K562 (cell line): ENCODE measurements at regions not wholly inside any gene's neighbourhood (a gene's known extent, or its start where the extent isn't known, plus 50 kb on each side); places are given as distances from the start of the nearest gene placed in this dataset.

ENCODE experiments used
- ATAC-seq: fragments of 200-7000 bp; cut with Tn5 transposase; 3 replicates; pipeline ENCODE4 v1.9.1; 2020; ENCODE audit warnings: moderate library complexity
- BruUV-seq: library from RNA; stranded (reverse); fragments of 400-500 nt; replicated peaks from 2 replicates; lab custom pipeline; 2021; lab: Mats Ljungman, UMichigan
- CTCF ChIA-PET: fragments of 300-600 bp; formaldehyde crosslinking; extraction: SDS; loops from one replicate; lab custom pipeline; 2021; ENCODE audit warnings: low intra/inter-chr PET ratio; lab: Yijun Ruan, JAX
- POLR2A ChIA-PET: fragments of 300-600, 350-650 bp; sonication (Branson Sonifier 250); formaldehyde crosslinking; extraction: SDS; loops from one replicate; lab custom pipeline; 2021; ENCODE audit warnings: antibody characterized with exemption, inconsistent platforms; lab: Yijun Ruan, JAX
- DNase-seq, 4 experiments: peaks; one replicate each; pipeline versions ENCODE4 v3.0.0 to v3.0.0-alpha.2; 2011 to 2018; ENCODE audit warnings: low spot score in 3 of 4, mixed read lengths in 3 of 4; ENCODE audit errors: extremely low read depth in 1 of 4
- FAIRE-seq: peaks from 2 replicates; lab custom pipeline; 2011; peaks lifted over from hg19 to GRCh38; lab: Jason Lieb, UNC
- H2AFZ ChIP-seq: 2 replicates; pipeline ENCODE4 v1.6.0; 2011; ENCODE audit warnings: low read depth, low read length, control low read depth, inconsistent platforms
- H3K27ac ChIP-seq: fragments of 200-600 bp; 3 replicates; pipeline ENCODE4 v1.8.0; 2011; ENCODE audit warnings: low read depth, mild to moderate bottlenecking, control low read depth, inconsistent platforms, low read length, moderate library complexity, mixed read lengths; ENCODE audit errors: extremely low read depth
- H3K27me3 ChIP-seq, 2 experiments: fragments of 300-600 bp in 1 of 2; 2 replicates in 1 of 2; 3 replicates in 1 of 2; pipeline versions ENCODE4 v1.6.0 to v1.8.0; 2011; ENCODE audit warnings: inconsistent platforms in 2 of 2, low read length in 2 of 2, mild to moderate bottlenecking in 1 of 2, mixed read lengths in 1 of 2, moderate library complexity in 1 of 2; ENCODE audit not compliant: control insufficient read depth in 2 of 2, insufficient read depth in 2 of 2
- H3K36me3 ChIP-seq: fragments of 300-600 bp; 3 replicates; pipeline ENCODE4 v1.8.0; 2011; ENCODE audit warnings: mild to moderate bottlenecking, low read length, inconsistent platforms; ENCODE audit not compliant: control insufficient read depth, insufficient read depth
- H3K4me1 ChIP-seq, 2 experiments: fragments of 200-600 bp in 1 of 2; replicated peaks in 1 of 2; 2 replicates in 1 of 2; 3 replicates in 1 of 2; pipeline versions ENCODE4 v1.5.1 to v1.8.0; 2011; ENCODE audit warnings: inconsistent platforms in 2 of 2, low read length in 2 of 2, mild to moderate bottlenecking in 1 of 2, mixed read lengths in 1 of 2, moderate library complexity in 1 of 2; ENCODE audit not compliant: control insufficient read depth in 2 of 2, insufficient read depth in 2 of 2
- H3K4me2 ChIP-seq: 2 replicates; pipeline ENCODE4 v1.6.1; 2011; ENCODE audit warnings: low read length, control low read depth, inconsistent platforms, mixed read lengths; ENCODE audit not compliant: insufficient read depth
- H3K4me3 ChIP-seq: fragments of 200-600 bp; sonication (generic), shearing (Covaris generic); 2 replicates; pipeline ENCODE4 v1.5.1; 2016; ENCODE audit warnings: control low read depth, inconsistent platforms
- H3K79me2 ChIP-seq: fragments of 200-600 bp; 3 replicates; pipeline ENCODE4 v1.8.0; 2011; ENCODE audit warnings: low read length, inconsistent platforms; ENCODE audit not compliant: control insufficient read depth, insufficient read depth
- H3K9ac ChIP-seq, 2 experiments: 2 replicates each; pipeline versions ENCODE4 v1.6.0 to v1.6.1; 2011; ENCODE audit warnings: low read depth in 2 of 2, low read length in 2 of 2, control low read depth in 1 of 2, inconsistent platforms in 1 of 2, mild to moderate bottlenecking in 1 of 2, mixed read lengths in 1 of 2; ENCODE audit not compliant: insufficient read depth in 1 of 2
- H3K9me1 ChIP-seq: one replicate; pipeline ENCODE4 v1.6.0; 2011; ENCODE audit warnings: inconsistent platforms, mild to moderate bottlenecking, low read length, moderate library complexity; ENCODE audit not compliant: control insufficient read depth, insufficient read depth
- H3K9me3 ChIP-seq: replicated peaks from 2 replicates; pipeline ENCODE4 v1.5.1; 2011; ENCODE audit warnings: low read depth, low read length, inconsistent platforms; ENCODE audit not compliant: control insufficient read depth, insufficient read depth
- H4K20me1 ChIP-seq: replicated peaks from 2 replicates; pipeline ENCODE4 v1.6.1; 2011; ENCODE audit warnings: low read length, inconsistent platforms, mixed read lengths; ENCODE audit not compliant: control insufficient read depth, insufficient read depth
- BMI1 ChIP-seq: fragments of 150-350 bp; IDR thresholded peaks from 2 replicates; pipeline ENCODE4 v1.6.1; 2014; ENCODE audit warnings: low read length
- ELF4 ChIP-seq: fragments of 450-650 bp; formaldehyde crosslinking; IDR thresholded peaks from 2 replicates; pipeline ENCODE4 v1.4.0; 2022; ENCODE audit warnings: missing genetic modification characterization
- ETV5 ChIP-seq: sonication (generic); formaldehyde crosslinking; IDR thresholded peaks from 2 replicates; pipeline ENCODE4 v1.4.0; 2020; ENCODE audit warnings: low read depth, mild to moderate bottlenecking, missing genetic modification reagents
- GTF2A2 ChIP-seq: IDR thresholded peaks from 2 replicates; pipeline ENCODE4 v1.6.1; 2016; ENCODE audit warnings: mild to moderate bottlenecking, missing genetic modification characterization, missing compliant biosample characterization
- HNRNPK ChIP-seq: fragments of 200-400 bp; formaldehyde crosslinking; IDR thresholded peaks from one replicate; pipeline ENCODE4 v1.6.1; 2018; ENCODE audit warnings: mild to moderate bottlenecking, low read depth, low read length; ENCODE audit not compliant: poor library complexity, severe bottlenecking
- JUN ChIP-seq, 2 experiments: sonication (generic) in 1 of 2; formaldehyde crosslinking in 1 of 2; IDR thresholded peaks; 2 replicates each; pipeline versions ENCODE4 v1.6.1 to v1.8.0; 2012 to 2022; ENCODE audit warnings: borderline replicate concordance in 2 of 2, mild to moderate bottlenecking in 2 of 2, improper control_type of control experiment in 1 of 2, low read depth in 1 of 2, low read length in 1 of 2, missing genetic modification reagents in 1 of 2
- JUNB ChIP-seq: fragments of 450-650 bp; formaldehyde crosslinking; conservative IDR thresholded peaks from 2 replicates; pipeline ENCODE4 v1.4.0; 2020; ENCODE audit warnings: mild to moderate bottlenecking
- L3MBTL2 ChIP-seq: fragments of 450-650 bp; IDR thresholded peaks from 2 replicates; pipeline ENCODE4 v1.6.1; 2016; ENCODE audit warnings: mild to moderate bottlenecking, moderate library complexity
- NEUROD1 ChIP-seq: fragments of 150-350 bp; IDR thresholded peaks from 2 replicates; pipeline ENCODE4 v1.6.1; 2014; ENCODE audit warnings: borderline replicate concordance, low read length, low read depth; ENCODE audit not compliant: partially characterized antibody
- NR2C2 ChIP-seq, 2 experiments: fragments of 200-800 bp in 1 of 2; sonication (Bioruptor generic) in 1 of 2; sonication (generic) in 1 of 2; formaldehyde crosslinking in 1 of 2; IDR thresholded peaks; 2 replicates each; pipeline versions ENCODE4 v1.6.1 to v1.8.0; 2016 to 2022; ENCODE audit warnings: mild to moderate bottlenecking in 1 of 2, missing compliant biosample characterization in 1 of 2, missing genetic modification characterization in 1 of 2, missing genetic modification reagents in 1 of 2
- SAFB ChIP-seq: fragments of 200-400 bp; formaldehyde crosslinking; IDR thresholded peaks from 2 replicates; pipeline ENCODE4 v1.6.1; 2017; ENCODE audit warnings: low read depth, low read length, borderline replicate concordance
- SMARCA4 ChIP-seq: fragments of 450-650 bp; IDR thresholded peaks from 2 replicates; pipeline ENCODE4 v1.6.1; 2016
- ZHX1 ChIP-seq: fragments of 150-350 bp; conservative IDR thresholded peaks from 2 replicates; pipeline ENCODE4 v1.6.1; 2014; ENCODE audit warnings: low read length
- ZNF436 ChIP-seq: fragments of 250-450, 450-650 bp; sonication (Bioruptor Pico); formaldehyde crosslinking; IDR thresholded peaks from 2 replicates; pipeline ENCODE4 v1.7.0; 2020; ENCODE audit warnings: mild to moderate bottlenecking
- WGBS: fragments of 100-300 bp; shearing (Covaris generic); methylation state at CpG from one replicate; pipeline ENCODE4 v1.1.6; 2016; ENCODE audit warnings: low coverage, mixed read lengths; ENCODE audit not compliant: insufficient coverage; ENCODE audit errors: missing lambda C conversion rate; 5-methylcytosine and 5-hydroxymethylcytosine counted together
- in situ Hi-C: fragments of 300-500 bp; cut with MboI; formaldehyde crosslinking; loops from 4 replicates; pipeline ENCODE4 v1.15.0; 2018; ENCODE audit warnings: inconsistent platforms, mixed read lengths
- intact Hi-C: fragments of 100-400 bp; cut with micrococcal nuclease; formaldehyde crosslinking; loops from 2 replicates; pipeline ENCODE4 v1.14.2; 2022

GRCh38 chr3:103470498-103470897, 1035.7 kb downstream of the ZPLD1 start:
- 3% methylated on average over 5 of the region's 5 CpGs for WGBS
- no peaks in the 10 kb centered on the region for H3K27me3 ChIP-seq
- no peak overlapping the region for H3K4me3 ChIP-seq
- no peaks in the 10 kb centered on the region for H3K79me2 ChIP-seq
- no peaks in the 10 kb centered on the region for H3K4me1 ChIP-seq
- FAIRE-seq: no peak
- no peaks in the 10 kb centered on the region for H3K9me3 ChIP-seq
- no peak overlapping the region for H2AFZ ChIP-seq
- BruUV-seq: no TSS peak
- no peak overlapping the region for H3K9ac ChIP-seq
- no peaks in the 10 kb centered on the region for H3K9me1 ChIP-seq
- CTCF ChIA-PET: no interaction called here
- in situ Hi-C loops (no loop called here), intact Hi-C loops (no loop called here)
- H3K36me3 ChIP-seq: no peaks in the 10 kb centered on the region
- H3K4me2 ChIP-seq: no peak overlapping the region
- TF ChIP-seq JUNB (CRISPR knock-in tag) (no peak), BMI1 (no peak), L3MBTL2 (no peak), NEUROD1 (no peak), HNRNPK (no peak), ZNF436 (CRISPR knock-in tag) (no peak), ETV5 (CRISPR knock-in tag) (no peak), SMARCA4 (no peak), ELF4 (CRISPR knock-in tag) (no peak), JUN (IDR thresholded peaks at IDR 0.05; ENCODE audit: borderline replicate concordance, low read depth, low read length) (no peak), JUN (CRISPR knock-in tag; IDR thresholded peaks at IDR 0.05; ENCODE audit: borderline replicate concordance) (no peak), SAFB (no peak), ZHX1 (no peak), GTF2A2 (tag) (no peak), NR2C2 (CRISPR knock-in tag; IDR thresholded peaks at IDR 0.05) (no peak), NR2C2 (tag; IDR thresholded peaks at IDR 0.05) (no peak)
- no peak for ATAC-seq
- no peak for DNase-seq
- no peaks in the 10 kb centered on the region for H4K20me1 ChIP-seq
- POLR2A ChIA-PET: no interaction called here
- H3K27ac ChIP-seq: no peak overlapping the region
